OCI-LY3 (cell line): ENCODE measurements at regions not wholly inside any gene's neighbourhood (a gene's known extent, or its start where the extent isn't known, plus 50 kb on each side); places are given as distances from the start of the nearest gene placed in this dataset.

Experiments
- CTCF ChIP-seq: fragments of 200-600, 300-600 bp; sonication (generic); IDR thresholded peaks from 2 replicates; pipeline ENCODE4 v1.5.1; 2014; ENCODE audit warnings: antibody characterized with exemption, low read length, low read depth
- EZH2phosphoT487 ChIP-seq: fragments of 200-600 bp; shearing (Covaris generic); IDR thresholded peaks from 2 replicates; pipeline ENCODE4 v1.6.1; 2018; ENCODE audit warnings: antibody characterized with exemption, mixed run types, low read depth

- no peak for TF ChIP-seq EZH2phosphoT487
- no peak for TF ChIP-seq CTCF
These were observed 54.6 kb upstream of the ANK2 start for GRCh38 chr4:112994732-112995464.
